Natural killer cell (primary cell): ENCODE measurements at regions not wholly inside any gene's neighbourhood (a gene's known extent, or its start where the extent isn't known, plus 50 kb on each side); places are given as distances from the start of the nearest gene placed in this dataset.

Experiments used
- ATAC-seq, 3 donors: fragments of 150-1000 bp in 2 of 3; fragments of 200-7000 bp in 1 of 3; cut with Tn5 transposase; 1 replicate in 1 of 3; 2 replicates in 2 of 3; pipeline ENCODE4 v1.10.0; 2021; ENCODE audit warnings: mild to moderate bottlenecking in 2 of 3, moderate library complexity in 2 of 3
- DNase-seq, 2 donors: peaks; one replicate each; pipeline versions ENCODE4 v3.0.0 to v3.0.0-alpha.2; 2013 to 2021; ENCODE audit warnings: mixed read lengths in 1 of 2
- H3K27ac ChIP-seq: one replicate; pipeline ENCODE4 v1.5.1; 2013; ENCODE audit warnings: mild to moderate bottlenecking, low read length
- H3K27me3 ChIP-seq: one replicate; pipeline ENCODE4 v1.6.1; 2013; ENCODE audit warnings: low read length; ENCODE audit not compliant: control insufficient read depth, insufficient read depth
- H3K36me3 ChIP-seq: one replicate; pipeline ENCODE4 v1.6.1; 2013; ENCODE audit warnings: low read length; ENCODE audit not compliant: control insufficient read depth, insufficient read depth
- H3K4me1 ChIP-seq: one replicate; pipeline ENCODE4 v1.6.1; 2013; ENCODE audit warnings: low read length; ENCODE audit not compliant: control insufficient read depth, insufficient read depth
- H3K4me3 ChIP-seq: one replicate; pipeline ENCODE4 v1.5.1; 2013; ENCODE audit warnings: low read length
- H3K9me3 ChIP-seq: one replicate; pipeline ENCODE4 v1.6.1; 2013; ENCODE audit warnings: low read length; ENCODE audit not compliant: control insufficient read depth, insufficient read depth
- H3K27ac Mint-ChIP-seq, 2 donors: one replicate each; pipeline ENCODE4 v1.8.0; 2022; ENCODE audit warnings: mild to moderate bottlenecking in 2 of 2, mixed read lengths in 2 of 2, moderate library complexity in 1 of 2
- H3K27me3 Mint-ChIP-seq, 2 donors: one replicate each; pipeline ENCODE4 v1.8.0; 2022; ENCODE audit warnings: low read depth in 2 of 2, mixed read lengths in 2 of 2
- H3K36me3 Mint-ChIP-seq: one replicate; pipeline ENCODE4 v1.8.0; 2022; ENCODE audit warnings: mixed read lengths
- H3K4me1 Mint-ChIP-seq, 2 donors: one replicate each; pipeline ENCODE4 v1.8.0; 2022; ENCODE audit warnings: mixed read lengths in 2 of 2
- H3K4me3 Mint-ChIP-seq: one replicate; pipeline ENCODE4 v1.8.0; 2022; ENCODE audit warnings: mild to moderate bottlenecking, moderate library complexity, mixed read lengths
- H3K9me3 Mint-ChIP-seq, 2 donors: one replicate each; pipeline ENCODE4 v1.8.0; 2022; ENCODE audit warnings: mixed read lengths in 2 of 2
- WGBS: methylation state at CpG from one replicate; pipeline ENCODE4 v1.1.7; 2013; ENCODE audit warnings: missing lambda C conversion rate; ENCODE audit not compliant: insufficient coverage; 5-methylcytosine and 5-hydroxymethylcytosine counted together
- intact Hi-C: fragments of 100-400 bp; cut with micrococcal nuclease; formaldehyde crosslinking; loops from one replicate; pipeline ENCODE4 v1.14.2; 2022
- TF ChIP-seq, protein P1 (sequence below): fragments of 200-600 bp; IDR thresholded peaks from one replicate; pipeline ENCODE4 v1.8.0; 2022; ENCODE audit warnings: antibody characterized with exemption

DNA sequence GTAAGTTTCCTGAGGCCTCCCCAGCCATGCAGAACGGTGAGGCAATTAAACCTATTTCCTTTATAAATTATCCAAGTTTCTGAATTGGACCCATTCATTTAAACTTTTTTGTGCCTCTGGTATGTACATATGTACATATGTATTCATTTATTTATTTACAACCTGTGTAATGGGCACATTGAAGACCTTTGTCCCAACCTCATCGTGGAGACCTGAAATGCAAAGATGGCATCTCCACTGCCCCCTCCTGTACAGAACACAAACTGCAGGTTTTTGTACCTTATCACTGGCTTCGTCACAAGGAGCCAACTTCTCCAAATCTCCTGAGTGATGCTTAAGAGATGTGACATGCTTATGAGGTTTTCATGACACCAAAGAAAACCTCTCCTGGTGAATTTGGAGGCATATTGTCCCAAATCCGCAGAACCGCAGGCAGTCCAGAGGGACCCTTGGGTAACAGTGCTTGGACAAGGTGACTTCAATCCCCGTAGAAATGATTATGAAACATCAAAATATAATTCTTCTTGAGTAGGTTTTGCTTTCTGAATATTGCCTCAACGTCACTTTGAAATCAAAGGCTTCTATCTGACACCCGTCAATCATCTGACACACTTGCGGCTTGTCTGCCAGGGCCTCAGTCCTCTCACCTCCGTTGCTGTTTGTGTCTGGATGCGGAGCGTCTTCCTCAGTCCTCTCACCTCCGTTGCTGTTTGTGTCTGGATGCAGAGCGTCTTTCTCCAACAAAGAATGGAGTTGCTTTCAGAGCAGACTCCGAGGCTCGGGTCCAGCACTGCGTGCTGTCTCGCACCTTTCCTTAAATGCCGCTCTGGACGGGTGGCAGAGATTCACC lies 135.0 kb upstream of the IRX4 start:
- Mint-ChIP-seq H3K27me3 (peaks cover 0 to 13% of the 10 kb centered on the region in 2 donors), H3K9me3 (no peaks in the 10 kb centered on the region), H3K4me3 (no peak overlapping the region), H3K4me1 (no peaks in the 10 kb centered on the region), H3K36me3 (no peaks in the 10 kb centered on the region), H3K27ac (no peak overlapping the region)
- intact Hi-C loops = loop anchor here (10.0 kb wide), 1 partner anchor 283 kb away; no protein-coding TSS in a partner anchor
- DNase-seq (peak in 1 of 2 donors; percentile 53), ATAC-seq (no peak)
- H3K4me1 ChIP-seq = no peaks in the 10 kb centered on the region
- no peaks in the 10 kb centered on the region for H3K9me3 ChIP-seq
- H3K4me3 ChIP-seq = no peak overlapping the region
- H3K27me3 ChIP-seq = no peaks in the 10 kb centered on the region
- WGBS = 80% methylated on average over 20 of the region's 20 CpGs
- no peak overlapping the region for H3K27ac ChIP-seq
- TF ChIP-seq, protein P1, sequence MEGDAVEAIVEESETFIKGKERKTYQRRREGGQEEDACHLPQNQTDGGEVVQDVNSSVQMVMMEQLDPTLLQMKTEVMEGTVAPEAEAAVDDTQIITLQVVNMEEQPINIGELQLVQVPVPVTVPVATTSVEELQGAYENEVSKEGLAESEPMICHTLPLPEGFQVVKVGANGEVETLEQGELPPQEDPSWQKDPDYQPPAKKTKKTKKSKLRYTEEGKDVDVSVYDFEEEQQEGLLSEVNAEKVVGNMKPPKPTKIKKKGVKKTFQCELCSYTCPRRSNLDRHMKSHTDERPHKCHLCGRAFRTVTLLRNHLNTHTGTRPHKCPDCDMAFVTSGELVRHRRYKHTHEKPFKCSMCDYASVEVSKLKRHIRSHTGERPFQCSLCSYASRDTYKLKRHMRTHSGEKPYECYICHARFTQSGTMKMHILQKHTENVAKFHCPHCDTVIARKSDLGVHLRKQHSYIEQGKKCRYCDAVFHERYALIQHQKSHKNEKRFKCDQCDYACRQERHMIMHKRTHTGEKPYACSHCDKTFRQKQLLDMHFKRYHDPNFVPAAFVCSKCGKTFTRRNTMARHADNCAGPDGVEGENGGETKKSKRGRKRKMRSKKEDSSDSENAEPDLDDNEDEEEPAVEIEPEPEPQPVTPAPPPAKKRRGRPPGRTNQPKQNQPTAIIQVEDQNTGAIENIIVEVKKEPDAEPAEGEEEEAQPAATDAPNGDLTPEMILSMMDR = peak; percentile 30
- H3K36me3 ChIP-seq = no peaks in the 10 kb centered on the region

DNA sequence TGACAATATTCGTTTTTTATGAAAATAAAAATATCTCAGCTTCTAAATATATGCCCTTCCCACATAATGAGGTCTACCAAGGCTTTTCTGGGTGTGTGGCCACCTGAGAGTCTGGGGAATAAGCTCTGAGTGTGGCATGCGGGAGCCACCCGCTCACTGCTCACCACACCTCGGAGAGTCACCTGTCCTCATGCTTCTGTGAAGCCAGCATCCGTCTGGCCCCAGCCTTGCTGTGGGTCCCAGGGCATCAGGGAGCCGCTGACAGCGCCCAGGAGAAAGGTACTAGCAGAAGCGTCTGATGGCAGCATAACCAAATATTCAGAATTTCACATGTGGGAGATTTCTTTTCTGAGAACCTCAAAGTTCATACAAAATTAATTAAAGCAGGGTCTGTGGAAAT lies 133.2 kb upstream of the IRX4 start:
- Histone ChIP-seq H3K9me3 (no peaks in the 10 kb centered on the region), H3K27me3 (no peaks in the 10 kb centered on the region), H3K36me3 (no peaks in the 10 kb centered on the region), H3K4me3 (no peak overlapping the region), H3K27ac (no peak overlapping the region), H3K4me1 (no peaks in the 10 kb centered on the region)
- Mint-ChIP-seq H3K27me3 (peaks cover 8 to 9% of the 10 kb centered on the region in 2 donors), H3K4me3 (no peak overlapping the region), H3K4me1 (no peaks in the 10 kb centered on the region), H3K9me3 (no peaks in the 10 kb centered on the region), H3K27ac (no peak overlapping the region), H3K36me3 (no peaks in the 10 kb centered on the region)
- ATAC-seq (no peak), DNase-seq (no peak)
- WGBS = 72% methylated on average over 8 of the region's 8 CpGs
- intact Hi-C loops = loop anchor here (10.0 kb wide), 1 partner anchor 281 kb away; no protein-coding TSS in a partner anchor
- TF ChIP-seq, protein P1 = no peak

DNA sequence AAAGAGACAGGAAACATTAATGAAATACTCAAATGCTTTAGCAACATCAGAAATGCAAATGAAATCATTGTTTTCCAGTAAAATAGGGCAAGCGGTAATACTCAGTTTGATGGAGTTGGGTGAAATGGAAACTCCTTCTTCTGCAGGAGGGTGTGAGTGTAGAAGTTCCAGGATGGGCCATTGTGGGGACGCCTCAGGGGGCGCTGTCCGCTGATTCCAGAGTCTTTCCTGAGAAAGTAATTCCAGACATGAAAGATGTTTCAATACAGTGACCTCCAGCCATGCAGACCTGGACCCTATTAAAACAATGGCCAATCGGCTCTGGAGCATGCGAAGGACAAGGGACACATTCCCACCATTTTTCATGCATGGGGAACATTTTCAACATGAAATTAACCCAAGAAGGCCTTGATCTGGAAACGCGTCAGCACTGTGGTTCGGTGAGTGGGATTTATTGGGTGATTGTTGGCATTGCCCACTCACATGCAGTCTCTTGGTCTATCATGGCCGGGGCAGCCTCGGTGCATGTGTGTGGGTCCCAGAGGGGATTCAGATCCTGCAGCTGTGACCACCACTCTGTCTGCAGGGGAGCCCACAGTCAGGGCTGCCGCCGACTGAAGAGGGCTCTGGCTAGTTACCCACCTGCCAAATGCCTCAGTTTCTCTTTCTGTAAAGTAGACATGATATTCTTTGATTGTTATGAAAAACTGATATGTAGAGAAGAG lies 132.6 kb upstream of the IRX4 start:
- H3K27ac Mint-ChIP-seq = no peak overlapping the region
- Histone ChIP-seq H3K4me1 (no peaks in the 10 kb centered on the region), H3K27ac (no peak overlapping the region), H3K9me3 (no peaks in the 10 kb centered on the region), H3K4me3 (no peak overlapping the region), H3K27me3 (no peaks in the 10 kb centered on the region), H3K36me3 (no peaks in the 10 kb centered on the region)
- no peak for DNase-seq
- intact Hi-C loops = loop anchor here (10.0 kb wide), 1 partner anchor 280 kb away; no protein-coding TSS in a partner anchor
- H3K9me3 Mint-ChIP-seq = no peaks in the 10 kb centered on the region
- H3K27me3 Mint-ChIP-seq = peaks cover 8 to 9% of the 10 kb centered on the region in 2 donors
- TF ChIP-seq, protein P1 = no peak
- H3K36me3 Mint-ChIP-seq = no peaks in the 10 kb centered on the region
- no peak for ATAC-seq
- H3K4me1 Mint-ChIP-seq = no peaks in the 10 kb centered on the region
- no peak overlapping the region for H3K4me3 Mint-ChIP-seq
- 87% methylated on average over 13 of the region's 13 CpGs for WGBS
